ENCODE measurements at regions not wholly inside any gene's neighbourhood (a gene's known extent, or its start where the extent isn't known, plus 50 kb on each side); places are given as distances from the start of the nearest gene placed in this dataset.

DNA sequence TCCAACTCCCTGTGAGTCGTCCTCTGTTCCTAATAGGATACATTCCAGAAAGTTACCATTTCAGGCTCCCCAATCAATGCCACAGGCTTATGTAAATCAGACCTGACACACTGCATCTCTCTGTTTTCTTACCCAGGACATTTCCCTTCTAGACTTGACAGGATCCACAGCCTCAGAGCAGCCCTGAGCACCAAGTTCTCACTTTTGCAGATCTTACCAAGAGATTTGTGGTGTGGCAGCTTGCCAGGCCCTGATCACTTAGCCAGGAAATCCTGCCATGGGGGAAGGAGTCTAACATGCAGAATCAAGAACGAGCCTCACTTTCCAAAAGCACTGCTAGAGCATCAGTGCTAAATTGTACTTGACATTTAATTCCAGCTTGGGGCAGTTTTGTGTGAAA is 202.9 kb downstream of the TBX15 start:
- Histone ChIP-seq H2AFZ (ENCODE audit: low read length) (no peak overlapping the region), H3K27ac (ENCODE audit: low read depth, low read length, poor library complexity, severe bottlenecking) (no peak overlapping the region), H4K20me1 (ENCODE audit: insufficient read depth, low read length) (no peaks in the 10 kb centered on the region), H3K9me2 (ENCODE audit: insufficient read depth, low read length) (no peaks in the 10 kb centered on the region), H3K4me2 (ENCODE audit: low read length) (no peak overlapping the region), H3K79me2 (ENCODE audit: insufficient read depth, low read depth, low read length) (no peaks in the 10 kb centered on the region), H3K4me1 (ENCODE audit: insufficient read depth, low read length, poor library complexity, severe bottlenecking) (peaks cover 6% of the 10 kb centered on the region), H3K9me3 (ENCODE audit: low read length) (no peaks in the 10 kb centered on the region), H3K36me3 (ENCODE audit: insufficient read depth, low read length) (no peaks in the 10 kb centered on the region), H3K4me3 (ENCODE audit: low read depth, low read length, poor library complexity, severe bottlenecking) (no peak overlapping the region)
- ChIA-PET CTCF (ENCODE audit: unreplicated experiment) (no interaction called here), POLR2A (no interaction called here)
- BruUV-seq (replicated peaks), result no TSS peak
- DNase-seq (ENCODE audit: low spot score), result no peak
- TF ChIP-seq, protein P1, sequence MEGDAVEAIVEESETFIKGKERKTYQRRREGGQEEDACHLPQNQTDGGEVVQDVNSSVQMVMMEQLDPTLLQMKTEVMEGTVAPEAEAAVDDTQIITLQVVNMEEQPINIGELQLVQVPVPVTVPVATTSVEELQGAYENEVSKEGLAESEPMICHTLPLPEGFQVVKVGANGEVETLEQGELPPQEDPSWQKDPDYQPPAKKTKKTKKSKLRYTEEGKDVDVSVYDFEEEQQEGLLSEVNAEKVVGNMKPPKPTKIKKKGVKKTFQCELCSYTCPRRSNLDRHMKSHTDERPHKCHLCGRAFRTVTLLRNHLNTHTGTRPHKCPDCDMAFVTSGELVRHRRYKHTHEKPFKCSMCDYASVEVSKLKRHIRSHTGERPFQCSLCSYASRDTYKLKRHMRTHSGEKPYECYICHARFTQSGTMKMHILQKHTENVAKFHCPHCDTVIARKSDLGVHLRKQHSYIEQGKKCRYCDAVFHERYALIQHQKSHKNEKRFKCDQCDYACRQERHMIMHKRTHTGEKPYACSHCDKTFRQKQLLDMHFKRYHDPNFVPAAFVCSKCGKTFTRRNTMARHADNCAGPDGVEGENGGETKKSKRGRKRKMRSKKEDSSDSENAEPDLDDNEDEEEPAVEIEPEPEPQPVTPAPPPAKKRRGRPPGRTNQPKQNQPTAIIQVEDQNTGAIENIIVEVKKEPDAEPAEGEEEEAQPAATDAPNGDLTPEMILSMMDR (conservative IDR thresholded peaks at IDR 0.05; ENCODE audit: low read length), result no peak
- TF ChIP-seq EZH2phosphoT487 (IDR thresholded peaks at IDR 0.05; ENCODE audit: borderline replicate concordance, low read depth, low read length), result no peak
- intact Hi-C loops (cut with micrococcal nuclease; ENCODE audit: unreplicated experiment), result no loop called here

DNA sequence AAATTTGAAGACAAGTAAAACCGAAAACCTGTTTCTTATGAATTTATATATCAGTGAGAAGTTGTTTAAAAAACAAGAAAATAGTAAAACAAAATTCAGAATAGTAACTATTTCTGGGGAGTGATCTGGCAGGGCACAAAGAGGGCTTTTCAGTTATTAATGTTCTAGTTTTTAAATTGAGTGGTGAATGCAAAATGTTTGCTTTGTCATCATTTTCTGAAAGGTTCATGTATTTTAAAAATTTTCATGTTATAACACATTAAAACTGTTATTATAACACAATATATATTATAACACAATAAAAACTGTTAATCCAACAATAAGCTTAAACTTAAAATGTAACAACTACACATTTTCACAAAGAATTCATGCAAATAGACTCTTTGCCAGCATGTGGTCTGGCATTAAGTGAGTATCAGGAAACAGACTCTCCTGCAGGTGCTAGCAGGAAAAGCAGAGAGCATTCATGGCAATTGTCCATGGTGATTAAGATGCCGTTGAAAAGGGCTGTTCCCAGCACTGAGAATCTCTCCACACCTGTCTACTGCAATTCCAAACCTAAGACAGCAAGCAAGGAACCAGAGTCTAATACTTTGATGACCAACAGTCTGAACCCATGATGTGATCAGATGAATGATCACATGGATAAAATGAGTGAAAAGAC is 204.9 kb downstream of the TBX15 start:
- H2AFZ ChIP-seq (ENCODE audit: low read length), result no peak overlapping the region
- H3K9me2 ChIP-seq (ENCODE audit: insufficient read depth, low read length), result no peaks in the 10 kb centered on the region
- H3K4me3 ChIP-seq (ENCODE audit: low read depth, low read length, poor library complexity, severe bottlenecking), result no peak overlapping the region
- ChIA-PET POLR2A (no interaction called here), CTCF (ENCODE audit: unreplicated experiment) (no interaction called here)
- H3K4me2 ChIP-seq (ENCODE audit: low read length), result no peak overlapping the region
- no peaks in the 10 kb centered on the region for H3K36me3 ChIP-seq (ENCODE audit: insufficient read depth, low read length)
- no peaks in the 10 kb centered on the region for H4K20me1 ChIP-seq (ENCODE audit: insufficient read depth, low read length)
- intact Hi-C loops (cut with micrococcal nuclease; ENCODE audit: unreplicated experiment), result no loop called here
- H3K9me3 ChIP-seq (ENCODE audit: low read length), result no peaks in the 10 kb centered on the region
- H3K79me2 ChIP-seq (ENCODE audit: insufficient read depth, low read depth, low read length), result no peaks in the 10 kb centered on the region
- H3K27ac ChIP-seq (ENCODE audit: low read depth, low read length, poor library complexity, severe bottlenecking), result no peak overlapping the region
- H3K4me1 ChIP-seq (ENCODE audit: insufficient read depth, low read length, poor library complexity, severe bottlenecking), result peaks cover 6% of the 10 kb centered on the region
- TF ChIP-seq EZH2phosphoT487 (IDR thresholded peaks at IDR 0.05; ENCODE audit: borderline replicate concordance, low read depth, low read length), result no peak
- TF ChIP-seq, protein P1 (conservative IDR thresholded peaks at IDR 0.05; ENCODE audit: low read length), result no peak
- no TSS peak for BruUV-seq (replicated peaks)
- DNase-seq (ENCODE audit: low spot score), result no peak

- no peak overlapping the region for H3K4me2 ChIP-seq (ENCODE audit: low read length)
- BruUV-seq (replicated peaks), result no TSS peak
- intact Hi-C loops (cut with micrococcal nuclease; ENCODE audit: unreplicated experiment), result no loop called here
- TF ChIP-seq EZH2phosphoT487 (IDR thresholded peaks at IDR 0.05; ENCODE audit: borderline replicate concordance, low read depth, low read length), result no peak
- CTCF ChIA-PET (ENCODE audit: unreplicated experiment), result no interaction called here
- no peaks in the 10 kb centered on the region for H3K9me3 ChIP-seq (ENCODE audit: low read length)
- H3K27ac ChIP-seq (ENCODE audit: low read depth, low read length, poor library complexity, severe bottlenecking), result no peak overlapping the region
- no peaks in the 10 kb centered on the region for H3K4me1 ChIP-seq (ENCODE audit: insufficient read depth, low read length, poor library complexity, severe bottlenecking)
- no peaks in the 10 kb centered on the region for H3K79me2 ChIP-seq (ENCODE audit: insufficient read depth, low read depth, low read length)
- no peak overlapping the region for H3K4me3 ChIP-seq (ENCODE audit: low read depth, low read length, poor library complexity, severe bottlenecking)
- POLR2A ChIA-PET, result interaction anchor here (0.7 kb wide), 1 partner anchor 19 kb away, joined by 9 read pairs; no protein-coding TSS in a partner anchor
- no peaks in the 10 kb centered on the region for H3K36me3 ChIP-seq (ENCODE audit: insufficient read depth, low read length)
- no peaks in the 10 kb centered on the region for H3K9me2 ChIP-seq (ENCODE audit: insufficient read depth, low read length)
- DNase-seq (ENCODE audit: low spot score), result no peak
- H2AFZ ChIP-seq (ENCODE audit: low read length), result no peak overlapping the region
- no peaks in the 10 kb centered on the region for H4K20me1 ChIP-seq (ENCODE audit: insufficient read depth, low read length)
These were observed 214.5 kb downstream of the TBX15 start for GRCh38 chr1:118773656-118774055.

All from OCI-LY7 (cell line).